Lung (tissue), 11 donors: ENCODE measurements at regions not wholly inside any gene's neighbourhood (a gene's known extent, or its start where the extent isn't known, plus 50 kb on each side); places are given as distances from the start of the nearest gene placed in this dataset.

Source experiments
- ATAC-seq: fragments of 200-7000 bp; cut with Tn5 transposase; one replicate; pipeline ENCODE4 v1.9.1; 2020; ENCODE audit warnings: moderate number of reproducible peaks; ENCODE audit not compliant: insufficient read depth, low FRiP score
- DNase-seq, 3 donors: peaks; one replicate each; pipeline ENCODE4 v3.0.0-alpha.2; 2013 to 2017
- H3K27ac ChIP-seq, 2 donors: one replicate each; pipeline ENCODE4 v1.5.1; 2013; ENCODE audit warnings: mild to moderate bottlenecking in 2 of 2, moderate library complexity in 2 of 2, control low read depth in 1 of 2, inconsistent platforms in 1 of 2, low read depth in 1 of 2, low read length in 1 of 2
- H3K27me3 ChIP-seq, 3 donors: one replicate each; pipeline ENCODE4 v1.5.1; 2013; ENCODE audit warnings: low read length in 2 of 3; ENCODE audit not compliant: control insufficient read depth in 3 of 3, insufficient read depth in 3 of 3
- H3K36me3 ChIP-seq, 4 donors: one replicate each; pipeline ENCODE4 v1.5.1; 2013; ENCODE audit warnings: low read length in 4 of 4, mild to moderate bottlenecking in 1 of 4, moderate library complexity in 1 of 4; ENCODE audit not compliant: control insufficient read depth in 4 of 4, insufficient read depth in 4 of 4
- H3K4me1 ChIP-seq, 5 donors: one replicate each; pipeline ENCODE4 v1.5.1; 2013; ENCODE audit warnings: low read length in 5 of 5, mild to moderate bottlenecking in 2 of 5, moderate library complexity in 1 of 5; ENCODE audit not compliant: control insufficient read depth in 5 of 5, insufficient read depth in 5 of 5
- H3K4me3 ChIP-seq: one replicate; pipeline ENCODE4 v1.5.1; 2013; ENCODE audit warnings: mild to moderate bottlenecking, control low read depth, moderate library complexity
- H3K9ac ChIP-seq, 2 donors: one replicate each; pipeline ENCODE4 v1.5.1; 2013; ENCODE audit warnings: low read length in 2 of 2, control low read depth in 1 of 2; ENCODE audit not compliant: insufficient read depth in 1 of 2
- H3K9me3 ChIP-seq, 4 donors: one replicate each; pipeline ENCODE4 v1.5.1; 2013; ENCODE audit warnings: low read length in 3 of 4, mild to moderate bottlenecking in 1 of 4, moderate library complexity in 1 of 4; ENCODE audit not compliant: control insufficient read depth in 4 of 4, insufficient read depth in 3 of 4
- CTCF ChIP-seq: IDR thresholded peaks from 2 replicates; pipeline ENCODE4 v1.5.1; 2012; ENCODE audit warnings: mild to moderate bottlenecking; ENCODE audit errors: control extremely low read depth, extremely low read depth
- WGBS, 2 donors: extraction: QIAGEN DNeasy Blood & Tissue Kit; methylation state at CpG; one replicate each; pipeline ENCODE4 v1.1.7; 2013; 5-methylcytosine and 5-hydroxymethylcytosine counted together
- donor health status: control.
- donor health status: control.
- donor health status: Bipolar disorder and iron deficiency.
- donor health status: healthy.
- donor health status: DM: yes; HTN: yes; CAD: no.

DNA sequence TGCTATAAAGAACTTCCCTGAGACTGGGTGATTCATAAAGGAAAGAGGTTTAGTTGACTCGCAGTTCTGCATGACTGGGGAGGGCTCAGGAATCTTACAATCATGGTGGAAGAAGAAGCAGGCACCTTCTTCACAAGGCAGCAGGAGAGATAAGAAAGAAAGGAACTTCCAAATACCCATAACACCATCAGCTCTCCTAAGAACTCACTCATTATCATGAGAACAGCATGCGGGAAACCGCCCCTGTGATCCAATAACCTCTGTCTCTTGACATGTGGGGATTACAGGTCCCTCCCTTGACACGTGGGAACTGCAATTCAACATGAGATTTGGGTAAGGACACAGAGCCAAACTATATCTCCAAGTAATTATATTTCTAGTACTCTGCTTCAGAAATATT, 163.8 kb upstream of the CDH20 start:
- Histone ChIP-seq H3K9me3 (peaks cover 0 to 3% (median 0%) of the 10 kb centered on the region in 4 donors), H3K4me1 (no peaks in the 10 kb centered on the region), H3K4me3 (no peak overlapping the region), H3K36me3 (no peaks in the 10 kb centered on the region), H3K9ac (no peak overlapping the region), H3K27me3 (no peaks in the 10 kb centered on the region), H3K27ac (no peak overlapping the region)
- 83 to 84% methylated on average over 4 of the region's 4 CpGs for WGBS, 2 donors
- TF ChIP-seq CTCF = no peak
- DNase-seq = no peak
- ATAC-seq = no peak

DNA sequence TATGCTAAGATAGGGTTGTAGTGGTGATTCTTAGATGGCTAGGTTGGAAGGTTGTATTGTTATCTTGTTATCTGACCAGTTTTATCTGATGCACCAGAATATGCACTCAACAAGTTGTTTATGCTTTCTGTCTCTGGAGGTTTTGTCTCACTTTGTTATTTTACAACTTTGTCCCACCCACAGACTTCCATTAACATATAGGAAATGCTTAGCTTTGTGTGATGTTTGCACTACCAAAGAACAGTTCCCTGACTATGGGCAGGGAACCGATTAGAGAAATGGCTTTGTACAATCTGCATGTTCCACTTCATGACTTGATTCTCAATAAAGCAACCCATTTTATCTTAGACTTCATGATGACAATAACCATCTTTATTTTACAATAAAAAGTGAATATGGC, 160.6 kb upstream of the CDH20 start:
- Histone ChIP-seq H3K27me3 (no peaks in the 10 kb centered on the region), H3K9ac (no peak overlapping the region), H3K9me3 (peaks cover 0 to 3% (median 0%) of the 10 kb centered on the region in 4 donors), H3K27ac (no peak overlapping the region), H3K4me3 (no peak overlapping the region), H3K36me3 (no peaks in the 10 kb centered on the region), H3K4me1 (no peaks in the 10 kb centered on the region)
- TF ChIP-seq CTCF = no peak
- ATAC-seq (no peak), DNase-seq (no peak)
- 75 to 90% methylated on average over 1 of the region's 1 CpG for WGBS, 2 donors

- no peak overlapping the region for H3K9ac ChIP-seq
- DNase-seq (no peak), ATAC-seq (no peak)
- no peaks in the 10 kb centered on the region for H3K36me3 ChIP-seq
- TF ChIP-seq CTCF = no peak
- WGBS, 2 donors = 91 to 94% methylated on average over 6 of the region's 6 CpGs
- H3K4me1 ChIP-seq = no peaks in the 10 kb centered on the region
- H3K27ac ChIP-seq = no peak overlapping the region
- peaks cover 0 to 3% (median 0%) of the 10 kb centered on the region in 4 donors for H3K9me3 ChIP-seq
- no peaks in the 10 kb centered on the region for H3K27me3 ChIP-seq
- no peak overlapping the region for H3K4me3 ChIP-seq
Measured at GRCh38 chr18:61173554-61173953, 159.7 kb upstream of the CDH20 start.

DNA sequence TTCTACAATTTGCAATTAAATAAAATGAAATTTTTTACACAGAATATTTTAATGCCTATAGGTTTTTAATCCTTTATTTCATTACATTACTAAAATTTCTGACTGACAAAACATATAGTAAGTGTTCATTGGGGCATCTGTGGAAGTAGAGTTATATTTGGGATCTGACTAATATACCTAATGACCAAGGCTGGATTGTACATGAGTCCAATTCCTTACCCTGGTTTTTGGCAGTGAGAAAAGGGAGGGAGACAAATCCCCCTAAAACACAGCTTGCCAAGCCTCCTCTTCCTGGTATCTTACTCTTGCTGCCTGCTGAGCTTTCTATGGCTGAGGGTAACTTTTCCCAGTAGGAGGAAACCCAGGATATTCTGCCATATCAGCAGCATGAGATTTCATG, 149.4 kb upstream of the CDH20 start:
- DNase-seq (no peak), ATAC-seq (no peak)
- H3K27ac ChIP-seq = no peak overlapping the region
- no peaks in the 10 kb centered on the region for H3K27me3 ChIP-seq
- no peak for TF ChIP-seq CTCF
- H3K4me3 ChIP-seq = no peak overlapping the region
- no peaks in the 10 kb centered on the region for H3K4me1 ChIP-seq
- peaks cover 0 to 2% (median under 1%) of the 10 kb centered on the region in 4 donors for H3K9me3 ChIP-seq
- H3K36me3 ChIP-seq = no peaks in the 10 kb centered on the region
- no peak overlapping the region for H3K9ac ChIP-seq
